ENCODE measurements at regions not wholly inside any gene's neighbourhood (a gene's known extent, or its start where the extent isn't known, plus 50 kb on each side); places are given as distances from the start of the nearest gene placed in this dataset.

GRCh38 chr2:181285116-181285515 lies 172.1 kb upstream of the ITGA4 start:
- TF ChIP-seq YY1 (IDR thresholded peaks at IDR 0.05; ENCODE audit: extremely low read depth, insufficient replicate concordance, low read depth, low read length) (no peak), SP1 (IDR thresholded peaks at IDR 0.05; ENCODE audit: low read depth) (no peak), JUND (IDR thresholded peaks at IDR 0.05) (no peak), REST (IDR thresholded peaks at IDR 0.05; ENCODE audit: low read depth) (no peak), ZBTB33 (IDR thresholded peaks at IDR 0.05; ENCODE audit: extremely low read depth, insufficient replicate concordance, low read length) (no peak), RAD21 (IDR thresholded peaks at IDR 0.05; ENCODE audit: low read depth) (no peak), EZH2 (IDR thresholded peaks at IDR 0.05) (no peak)
- TF ChIP-seq, protein P1, sequence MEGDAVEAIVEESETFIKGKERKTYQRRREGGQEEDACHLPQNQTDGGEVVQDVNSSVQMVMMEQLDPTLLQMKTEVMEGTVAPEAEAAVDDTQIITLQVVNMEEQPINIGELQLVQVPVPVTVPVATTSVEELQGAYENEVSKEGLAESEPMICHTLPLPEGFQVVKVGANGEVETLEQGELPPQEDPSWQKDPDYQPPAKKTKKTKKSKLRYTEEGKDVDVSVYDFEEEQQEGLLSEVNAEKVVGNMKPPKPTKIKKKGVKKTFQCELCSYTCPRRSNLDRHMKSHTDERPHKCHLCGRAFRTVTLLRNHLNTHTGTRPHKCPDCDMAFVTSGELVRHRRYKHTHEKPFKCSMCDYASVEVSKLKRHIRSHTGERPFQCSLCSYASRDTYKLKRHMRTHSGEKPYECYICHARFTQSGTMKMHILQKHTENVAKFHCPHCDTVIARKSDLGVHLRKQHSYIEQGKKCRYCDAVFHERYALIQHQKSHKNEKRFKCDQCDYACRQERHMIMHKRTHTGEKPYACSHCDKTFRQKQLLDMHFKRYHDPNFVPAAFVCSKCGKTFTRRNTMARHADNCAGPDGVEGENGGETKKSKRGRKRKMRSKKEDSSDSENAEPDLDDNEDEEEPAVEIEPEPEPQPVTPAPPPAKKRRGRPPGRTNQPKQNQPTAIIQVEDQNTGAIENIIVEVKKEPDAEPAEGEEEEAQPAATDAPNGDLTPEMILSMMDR (IDR thresholded peaks at IDR 0.05 in 2 of 3, conservative IDR thresholded peaks at IDR 0.05 in 1 of 3; ENCODE audit: borderline replicate concordance in 1 of 3, insufficient read depth in 1 of 3, low read depth in 2 of 3, low read length in 2 of 3), result no peak

Measured in HCT116 (cell line).